ENCODE measurements at regions not wholly inside any gene's neighbourhood (a gene's known extent, or its start where the extent isn't known, plus 50 kb on each side); places are given as distances from the start of the nearest gene placed in this dataset.
"Not testable (repeated sequence)": the region's sequence is repeated elsewhere in the genome, so short reads cannot be mapped to it uniquely, and the experiment has no call there.

GRCh38 chr11:3307584-3307983 lies 71.4 kb downstream of the ZNF195 start:
- not testable (repeated sequence) for DNase-seq (ENCODE audit: low spot score in 2 of 2); H3K27ac Mint-ChIP-seq; ATAC-seq; H3K36me3 Mint-ChIP-seq; H3K9me3 Mint-ChIP-seq

DNA sequence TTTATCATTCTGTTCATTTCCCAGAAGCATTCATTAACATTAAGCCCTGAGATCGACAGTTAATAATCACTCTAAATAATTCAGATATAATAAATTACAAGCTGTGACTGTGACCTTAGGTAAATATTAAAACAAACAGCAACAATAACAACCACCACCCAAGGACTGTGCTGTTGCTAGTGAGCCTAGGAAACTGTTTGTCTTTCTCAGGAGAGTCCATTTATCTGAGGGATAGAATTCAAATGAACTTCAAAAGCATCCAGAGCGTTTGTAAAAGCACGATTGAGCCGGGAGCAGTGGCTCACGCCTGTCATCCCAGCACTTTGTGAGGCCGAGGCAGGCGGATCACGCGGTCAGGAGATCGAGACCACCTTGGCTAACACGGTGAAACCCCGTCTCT lies 68.8 kb upstream of the MRGPRE start:
- H3K9me3 Mint-ChIP-seq; ATAC-seq; H3K36me3 Mint-ChIP-seq; DNase-seq (ENCODE audit: low spot score in 2 of 2); H3K27ac Mint-ChIP-seq: not testable (repeated sequence)

- H3K9me3 Mint-ChIP-seq, H3K27ac Mint-ChIP-seq: not testable (repeated sequence)
Observed at GRCh38 chr11:3300579-3300978, 68.4 kb upstream of the MRGPRE start.

DNA sequence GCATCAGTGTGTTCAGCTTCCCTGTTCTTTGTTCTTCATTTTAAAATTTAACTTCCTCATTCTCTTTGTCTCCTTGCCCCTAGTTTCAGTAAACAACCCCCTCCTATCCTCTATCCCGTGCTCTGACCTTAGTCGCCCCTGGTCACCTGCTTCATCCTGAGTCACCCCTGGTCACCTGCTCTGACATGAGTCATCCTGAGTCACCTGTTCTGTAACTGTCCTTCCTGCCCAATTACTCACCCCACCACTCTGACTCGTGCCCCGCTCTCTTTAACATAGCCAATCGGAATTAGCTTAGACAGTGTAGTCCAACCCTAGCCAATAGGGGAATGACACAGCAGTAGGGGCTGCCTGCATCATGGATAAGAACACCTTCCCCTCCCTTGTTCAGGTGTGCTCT lies 65.6 kb upstream of the MRGPRE start:
- not testable (repeated sequence) for H3K9me3 Mint-ChIP-seq; DNase-seq (ENCODE audit: low spot score in 2 of 2); H3K36me3 Mint-ChIP-seq
- H3K27ac Mint-ChIP-seq = peak overlapping the region in 1 of 2 donors; percentile 72
- peak in 1 of 2 donors; percentile 87 for ATAC-seq

More at GRCh38 chr11:3300579-3300978, 68.4 kb upstream of the MRGPRE start:
- ATAC-seq; DNase-seq (ENCODE audit: low spot score in 2 of 2); H3K36me3 Mint-ChIP-seq: not testable (repeated sequence)

GRCh38 chr11:3290563-3290962 lies 58.3 kb upstream of the MRGPRE start:
- DNase-seq (ENCODE audit: low spot score in 2 of 2); H3K36me3 Mint-ChIP-seq; H3K9me3 Mint-ChIP-seq; H3K27ac Mint-ChIP-seq; ATAC-seq: not testable (repeated sequence)

GRCh38 chr11:3287326-3287905 lies 55.2 kb upstream of the MRGPRE start:
- not testable (repeated sequence) for H3K27ac Mint-ChIP-seq; ATAC-seq; DNase-seq (ENCODE audit: low spot score in 2 of 2); H3K36me3 Mint-ChIP-seq; H3K9me3 Mint-ChIP-seq

GRCh38 chr11:3285261-3285660 lies 53.0 kb upstream of the MRGPRE start:
- not testable (repeated sequence) for H3K9me3 Mint-ChIP-seq; H3K36me3 Mint-ChIP-seq; ATAC-seq; DNase-seq (ENCODE audit: low spot score in 2 of 2); H3K27ac Mint-ChIP-seq

DNA sequence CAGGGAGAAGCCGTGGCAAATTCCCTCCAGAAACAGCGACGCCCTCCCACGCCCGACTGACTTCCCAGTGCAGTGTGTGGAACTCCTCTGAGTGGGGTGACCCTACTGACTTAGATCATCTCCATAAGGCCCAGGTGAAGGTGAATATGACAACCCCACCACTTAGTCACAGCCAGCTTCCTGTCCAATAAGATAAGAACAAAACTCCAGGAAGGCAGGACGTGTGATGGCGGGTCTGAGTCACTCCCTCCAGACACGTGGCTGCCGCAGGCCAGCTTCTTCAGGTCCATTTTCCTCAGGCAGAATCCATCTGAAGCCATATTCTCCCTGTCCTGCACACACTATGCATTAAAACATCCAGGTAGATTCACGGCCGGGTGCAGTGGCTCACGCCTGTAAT lies 52.0 kb upstream of the MRGPRE start:
- H3K36me3 Mint-ChIP-seq; H3K9me3 Mint-ChIP-seq; DNase-seq (ENCODE audit: low spot score in 2 of 2); H3K27ac Mint-ChIP-seq: not testable (repeated sequence)
- ATAC-seq = peak in 1 of 2 donors; percentile 33

- not testable (repeated sequence) for H3K9me3 Mint-ChIP-seq; ATAC-seq; H3K27ac Mint-ChIP-seq; H3K36me3 Mint-ChIP-seq; DNase-seq (ENCODE audit: low spot score in 2 of 2)
Observed at GRCh38 chr11:3282692-3283091, 50.5 kb upstream of the MRGPRE start.
